Spleen (tissue), 7 donors: ENCODE measurements at regions not wholly inside any gene's neighbourhood (a gene's known extent, or its start where the extent isn't known, plus 50 kb on each side); places are given as distances from the start of the nearest gene placed in this dataset.

Experiments used
- POLR2A ChIP-seq, 3 donors: fragments of 450-650 bp; IDR thresholded peaks; one replicate each; pipeline ENCODE4 v1.5.1; 2017; ENCODE audit warnings: antibody characterized with exemption in 3 of 3, mild to moderate bottlenecking in 1 of 3
- TF ChIP-seq, protein P1 (sequence below), 11 experiments: fragments of 200-600 bp in 7 of 11; fragments of 450-650 bp in 4 of 11; sonication (generic) in 4 of 11; IDR thresholded peaks in 8 of 11; conservative IDR thresholded peaks in 3 of 11; 1 replicate in 7 of 11; 2 replicates in 4 of 11; pipeline versions ENCODE4 v1.4.0 to v1.8.0; 2016 to 2021; ENCODE audit warnings: antibody characterized with exemption in 11 of 11, inconsistent platforms in 4 of 11, mild to moderate bottlenecking in 1 of 11
- donor health status: DM: no; HTN: no; CAD: no; lungs with moderate emphysema.
- donor health status: DM: no; HTN: no; CAD: no.
- donor health status: DM: no; HTN: no; CAD: no.

DNA sequence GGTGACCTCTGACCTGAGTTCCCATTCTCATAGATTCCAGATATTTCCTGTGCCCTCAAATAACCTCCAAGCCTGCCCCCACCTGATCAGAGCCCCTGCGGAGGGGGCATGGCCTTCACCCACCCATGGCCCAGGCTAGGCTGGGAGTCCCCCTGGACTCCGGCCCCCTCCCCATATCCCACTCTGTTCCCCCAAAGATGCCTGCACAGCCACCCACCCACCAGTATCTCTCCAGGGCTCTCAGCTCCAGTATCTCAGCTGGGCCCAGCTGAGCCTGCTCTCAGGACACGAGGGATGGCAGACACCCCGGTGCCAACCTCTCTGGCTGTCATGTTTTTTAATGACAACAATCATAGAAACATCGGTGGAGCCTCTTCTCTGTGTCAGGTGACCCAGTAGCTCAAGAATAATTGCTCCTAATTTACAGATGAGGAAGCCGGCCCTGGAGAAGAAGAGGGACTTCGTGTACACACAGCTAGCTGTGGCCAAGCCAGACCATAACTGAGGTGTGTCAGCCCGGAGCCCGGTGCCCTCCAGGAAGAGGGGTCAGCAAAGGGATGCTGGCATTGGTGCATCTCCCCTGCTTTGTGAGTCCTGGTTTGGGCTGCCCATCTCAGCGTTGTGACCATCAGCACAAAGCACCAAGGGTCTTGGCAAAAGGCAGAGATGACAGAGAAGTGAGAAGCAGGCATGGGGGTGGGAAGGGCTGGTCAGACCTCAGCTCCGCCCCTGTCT is 84.4 kb downstream of the SDC1 start:
- TF ChIP-seq POLR2A (IDR thresholded peaks at IDR 0.05): no peak
- TF ChIP-seq, protein P1, sequence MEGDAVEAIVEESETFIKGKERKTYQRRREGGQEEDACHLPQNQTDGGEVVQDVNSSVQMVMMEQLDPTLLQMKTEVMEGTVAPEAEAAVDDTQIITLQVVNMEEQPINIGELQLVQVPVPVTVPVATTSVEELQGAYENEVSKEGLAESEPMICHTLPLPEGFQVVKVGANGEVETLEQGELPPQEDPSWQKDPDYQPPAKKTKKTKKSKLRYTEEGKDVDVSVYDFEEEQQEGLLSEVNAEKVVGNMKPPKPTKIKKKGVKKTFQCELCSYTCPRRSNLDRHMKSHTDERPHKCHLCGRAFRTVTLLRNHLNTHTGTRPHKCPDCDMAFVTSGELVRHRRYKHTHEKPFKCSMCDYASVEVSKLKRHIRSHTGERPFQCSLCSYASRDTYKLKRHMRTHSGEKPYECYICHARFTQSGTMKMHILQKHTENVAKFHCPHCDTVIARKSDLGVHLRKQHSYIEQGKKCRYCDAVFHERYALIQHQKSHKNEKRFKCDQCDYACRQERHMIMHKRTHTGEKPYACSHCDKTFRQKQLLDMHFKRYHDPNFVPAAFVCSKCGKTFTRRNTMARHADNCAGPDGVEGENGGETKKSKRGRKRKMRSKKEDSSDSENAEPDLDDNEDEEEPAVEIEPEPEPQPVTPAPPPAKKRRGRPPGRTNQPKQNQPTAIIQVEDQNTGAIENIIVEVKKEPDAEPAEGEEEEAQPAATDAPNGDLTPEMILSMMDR (IDR thresholded peaks at IDR 0.05 in 8 of 11, conservative IDR thresholded peaks at IDR 0.05 in 3 of 11): no peak
